Gastrocnemius medialis (tissue), 4 donors: ENCODE measurements at regions not wholly inside any gene's neighbourhood (a gene's known extent, or its start where the extent isn't known, plus 50 kb on each side); places are given as distances from the start of the nearest gene placed in this dataset.

Experiments
- ATAC-seq, 2 donors: fragments of 150-250 bp; one replicate each; pipeline ENCODE4 v1.9.1; 2016
- DNase-seq, 2 donors: peaks; one replicate each; pipeline ENCODE4 v3.0.0-alpha.2; 2019
- H3K27ac ChIP-seq, 4 donors: fragments of 200-600 bp; sonication (generic); 1 replicate in 1 of 4; 2 replicates in 3 of 4; pipeline ENCODE4 v1.5.1; 2016 to 2018; ENCODE audit warnings: mild to moderate bottlenecking in 2 of 4, moderate library complexity in 1 of 4
- H3K27me3 ChIP-seq, 3 donors: fragments of 200-600 bp; sonication (generic) in 2 of 3; 1 replicate in 1 of 3; 2 replicates in 2 of 3; pipeline versions ENCODE4 v1.5.1 to v1.6.0; 2016 to 2019; ENCODE audit warnings: mild to moderate bottlenecking in 1 of 3, moderate library complexity in 1 of 3
- H3K36me3 ChIP-seq, 2 donors: fragments of 200-600 bp; sonication (generic) in 1 of 2; one replicate each; pipeline ENCODE4 v1.5.1; 2017 to 2018
- H3K4me1 ChIP-seq, 2 donors: fragments of 200-600 bp; sonication (generic) in 1 of 2; one replicate each; pipeline ENCODE4 v1.5.1; 2016 to 2017; ENCODE audit warnings: mild to moderate bottlenecking in 2 of 2
- H3K4me3 ChIP-seq, 4 donors: fragments of 200-600 bp; sonication (generic) in 3 of 4; 1 replicate in 1 of 4; 2 replicates in 3 of 4; pipeline ENCODE4 v1.5.1; 2016 to 2019; ENCODE audit warnings: mild to moderate bottlenecking in 2 of 4
- H3K9me3 ChIP-seq, 3 donors: fragments of 200-600 bp; sonication (generic) in 2 of 3; 1 replicate in 1 of 3; 2 replicates in 2 of 3; pipeline ENCODE4 v1.5.1; 2016 to 2019
- CTCF ChIP-seq, 5 experiments: fragments of 450-650 bp in 3 of 5; fragments of 200-600 bp in 2 of 5; sonication (generic) in 2 of 5; IDR thresholded peaks in 4 of 5; conservative IDR thresholded peaks in 1 of 5; 1 replicate in 4 of 5; 2 replicates in 1 of 5; pipeline ENCODE4 v1.5.1; 2016 to 2019; ENCODE audit warnings: antibody characterized with exemption in 5 of 5, mild to moderate bottlenecking in 3 of 5, moderate library complexity in 3 of 5
- POLR2A ChIP-seq, 2 donors: fragments of 450-650 bp; IDR thresholded peaks; one replicate each; pipeline ENCODE4 v1.6.1; 2017; ENCODE audit warnings: antibody characterized with exemption in 2 of 2, mild to moderate bottlenecking in 2 of 2, moderate library complexity in 2 of 2
- in situ Hi-C, 4 donors: fragments of 200-750 bp; cut with MboI; loops; one replicate each; pipeline versions ENCODE4 v1.15.0 to v1.8.0; 2017; ENCODE audit warnings: low sequenced_read_pairs in 4 of 4
- intact Hi-C: fragments of 100-400 bp; cut with DNase I; formaldehyde crosslinking; loops from one replicate; pipeline ENCODE4 v1.15.1; 2023; ENCODE audit warnings: low total_unique reads

GRCh38 chr16:86090461-86091170 lies 191.7 kb downstream of the IRF8 start:
- Histone ChIP-seq H3K36me3 (no peaks in the 10 kb centered on the region), H3K27ac (no peak overlapping the region), H3K9me3 (no peaks in the 10 kb centered on the region), H3K4me1 (no peaks in the 10 kb centered on the region), H3K27me3 (peaks cover 0 to 2% (median 0%) of the 10 kb centered on the region in 3 donors), H3K4me3 (no peak overlapping the region)
- DNase-seq = no peak
- no peak for TF ChIP-seq POLR2A (IDR thresholded peaks at IDR 0.05)
- TF ChIP-seq CTCF (IDR thresholded peaks at IDR 0.05 in 4 of 5, conservative IDR thresholded peaks at IDR 0.05 in 1 of 5) = no peak
- intact Hi-C loops = no loop called here
- ATAC-seq = no peak
- in situ Hi-C loops = no loop called here

GRCh38 chr16:86091976-86092375 lies 193.0 kb downstream of the IRF8 start:
- Histone ChIP-seq H3K36me3 (no peaks in the 10 kb centered on the region), H3K27me3 (peaks cover 0 to 2% (median 0%) of the 10 kb centered on the region in 3 donors), H3K4me1 (no peaks in the 10 kb centered on the region), H3K9me3 (no peaks in the 10 kb centered on the region), H3K27ac (no peak overlapping the region), H3K4me3 (no peak overlapping the region)
- intact Hi-C loops (no loop called here), in situ Hi-C loops (no loop called here)
- TF ChIP-seq POLR2A (IDR thresholded peaks at IDR 0.05) (no peak), CTCF (IDR thresholded peaks at IDR 0.05 in 4 of 5, conservative IDR thresholded peaks at IDR 0.05 in 1 of 5) (no peak)
- DNase-seq (no peak), ATAC-seq (no peak)

- Histone ChIP-seq H3K9me3 (no peaks in the 10 kb centered on the region), H3K27me3 (peaks cover 0 to 5% (median 4%) of the 10 kb centered on the region in 3 donors), H3K36me3 (no peaks in the 10 kb centered on the region), H3K27ac (no peak overlapping the region), H3K4me1 (no peaks in the 10 kb centered on the region), H3K4me3 (no peak overlapping the region)
- ATAC-seq (no peak), DNase-seq (no peak)
- intact Hi-C loops = no loop called here
- in situ Hi-C loops = no loop called here
- TF ChIP-seq POLR2A (IDR thresholded peaks at IDR 0.05) (no peak), CTCF (IDR thresholded peaks at IDR 0.05 in 4 of 5, conservative IDR thresholded peaks at IDR 0.05 in 1 of 5) (no peak)
Measured at GRCh38 chr16:86092586-86093480, 193.9 kb downstream of the IRF8 start.

- Histone ChIP-seq H3K9me3 (no peaks in the 10 kb centered on the region), H3K36me3 (no peaks in the 10 kb centered on the region), H3K27ac (no peak overlapping the region), H3K27me3 (peaks cover 0 to 14% (median 5%) of the 10 kb centered on the region in 3 donors), H3K4me3 (no peak overlapping the region), H3K4me1 (no peaks in the 10 kb centered on the region)
- in situ Hi-C loops = no loop called here
- no peak for ATAC-seq
- intact Hi-C loops = no loop called here
- DNase-seq = no peak
- no peak for TF ChIP-seq POLR2A (IDR thresholded peaks at IDR 0.05)
- TF ChIP-seq CTCF (IDR thresholded peaks at IDR 0.05 in 4 of 5, conservative IDR thresholded peaks at IDR 0.05 in 1 of 5) = no peak
Measured at GRCh38 chr16:86093801-86094750, 195.1 kb downstream of the IRF8 start.
